Stimulated activated CD4-positive, alpha-beta T cell treated with anti-CD3 and anti-CD28 coated beads, Interleukin-15, amount 100 ng/mL, for 24 hours (primary cell): ENCODE measurements at regions not wholly inside any gene's neighbourhood (a gene's known extent, or its start where the extent isn't known, plus 50 kb on each side); places are given as distances from the start of the nearest gene placed in this dataset.
"Not testable (repeated sequence)": the region's sequence is repeated elsewhere in the genome, so short reads cannot be mapped to it uniquely, and the experiment has no call there.

ENCODE experiments used
- DNase-seq: peaks from one replicate; pipeline ENCODE4 v3.0.0-alpha.2; 2020

- DNase-seq: no peak
Observed at GRCh38 chr7:153090209-153090608, 330.7 kb downstream of the ACTR3B start.

DNA sequence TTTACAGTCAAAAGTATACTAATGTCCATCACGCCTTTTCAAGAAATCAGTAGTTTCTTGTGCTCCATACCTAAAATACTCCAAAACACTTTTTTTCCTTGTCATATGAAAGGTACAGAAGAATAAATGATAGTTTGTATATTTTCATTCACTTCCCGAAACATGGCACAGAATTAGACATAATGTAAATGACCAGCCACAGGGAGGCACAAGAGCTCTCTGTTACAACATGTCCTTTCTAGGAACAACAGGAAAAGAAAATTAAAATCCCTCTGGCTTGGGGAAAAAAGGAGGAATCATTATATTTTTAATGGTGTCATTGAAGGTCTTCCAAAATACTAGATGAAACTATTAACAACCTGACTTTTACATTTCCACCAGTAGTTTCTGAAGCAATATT is 331.2 kb downstream of the ACTR3B start:
- no peak for DNase-seq

DNA sequence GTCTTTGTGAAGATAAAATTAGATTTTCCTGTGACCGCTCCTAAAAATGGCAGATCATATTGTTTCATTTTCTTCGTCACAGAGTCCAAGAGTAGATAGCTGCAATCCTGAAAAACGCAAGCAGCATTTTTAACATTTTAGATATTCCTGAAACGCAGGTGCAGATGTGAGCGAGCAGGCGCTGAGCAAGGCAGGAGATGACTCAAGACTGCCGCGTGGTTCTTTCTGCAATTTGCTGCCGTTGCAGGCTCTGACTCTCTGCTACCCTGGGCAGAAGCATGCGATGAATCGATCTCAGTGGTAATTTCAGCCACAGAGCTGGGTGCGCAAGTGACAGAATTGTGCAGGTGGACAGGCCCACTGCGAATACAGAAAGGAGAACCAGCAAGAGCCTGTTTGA is 331.9 kb downstream of the ACTR3B start:
- DNase-seq: no peak

- DNase-seq: no peak
Observed at GRCh38 chr7:153097511-153098201, 338.1 kb downstream of the ACTR3B start.

DNA sequence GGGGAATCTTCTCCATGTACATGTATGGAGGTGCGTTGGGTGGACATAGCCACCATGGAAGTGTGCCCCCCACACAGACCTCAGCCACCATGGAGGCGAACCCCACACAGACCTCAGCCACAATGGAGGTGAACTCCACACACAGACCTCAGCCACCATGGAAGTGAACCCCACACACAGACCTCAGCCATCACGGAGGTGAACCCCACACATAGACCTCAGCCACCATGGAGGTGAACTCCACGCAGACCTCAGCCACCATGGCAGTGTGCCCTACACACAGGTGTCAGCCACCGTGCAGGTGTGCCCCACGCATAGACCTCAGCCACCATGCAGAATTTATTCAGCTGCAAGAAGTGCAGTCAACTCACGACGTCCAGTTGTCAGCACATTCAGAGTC is 339.7 kb downstream of the ACTR3B start:
- DNase-seq: no peak

- DNase-seq: no peak
Observed at GRCh38 chr7:153100691-153101237, 341.2 kb downstream of the ACTR3B start.

GRCh38 chr7:153103202-153103601 is 343.6 kb downstream of the ACTR3B start:
- no peak for DNase-seq

GRCh38 chr7:153107826-153108225 is 348.3 kb downstream of the ACTR3B start:
- DNase-seq: no peak

- DNase-seq: no peak
Observed at GRCh38 chr7:153109566-153109965, 350.0 kb downstream of the ACTR3B start.

DNA sequence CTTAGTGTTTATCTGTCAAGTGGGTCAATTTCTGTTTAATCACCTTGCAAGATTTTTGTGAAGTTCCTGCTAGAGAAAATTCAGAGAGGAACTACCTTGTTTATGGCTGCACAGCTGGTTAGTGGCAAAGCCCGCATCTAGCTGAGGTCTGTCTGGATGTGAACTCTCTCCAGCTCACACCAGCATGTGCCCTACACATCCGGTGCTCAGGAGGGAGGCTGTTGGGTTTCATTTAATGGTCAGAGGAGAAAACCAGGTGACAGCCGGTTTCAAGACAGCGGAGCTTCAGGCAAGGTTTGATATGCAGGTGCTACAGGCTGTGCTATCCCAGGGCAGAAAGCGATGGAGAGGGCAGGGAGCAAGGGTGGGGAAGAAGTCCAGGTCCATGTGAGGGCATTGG is 351.1 kb downstream of the ACTR3B start:
- DNase-seq: no peak

- DNase-seq: not testable (repeated sequence)
Observed at GRCh38 chr7:153122255-153122654, 362.7 kb downstream of the ACTR3B start.

GRCh38 chr7:153130052-153130451 is 370.5 kb downstream of the ACTR3B start:
- DNase-seq: no peak

GRCh38 chr7:153151766-153152165 is 392.2 kb downstream of the ACTR3B start:
- no peak for DNase-seq

- DNase-seq: no peak
Observed at GRCh38 chr7:153152801-153153422, 393.4 kb downstream of the ACTR3B start.

DNA sequence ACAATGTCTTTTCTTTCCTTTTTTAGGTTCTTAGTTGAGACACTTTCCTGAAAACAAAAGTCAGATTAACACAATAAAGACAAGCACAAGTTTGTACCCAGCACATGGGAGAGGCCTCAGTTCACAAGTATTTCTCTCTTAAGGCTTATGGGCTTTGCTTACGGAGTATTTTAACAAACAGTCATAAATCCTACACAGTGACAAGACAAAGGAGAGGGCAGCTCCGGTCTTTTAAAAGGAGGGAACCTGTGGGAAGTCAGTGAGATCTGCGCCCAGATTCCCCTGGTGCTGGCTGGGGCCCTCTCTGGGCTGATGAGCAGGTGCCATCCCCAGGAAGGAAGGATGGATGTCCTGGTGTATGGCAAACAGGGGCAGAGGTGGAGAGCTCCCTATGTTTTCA is 398.6 kb downstream of the ACTR3B start:
- no peak for DNase-seq

- no peak for DNase-seq
Observed at GRCh38 chr7:153170287-153170686, 410.7 kb downstream of the ACTR3B start.

DNA sequence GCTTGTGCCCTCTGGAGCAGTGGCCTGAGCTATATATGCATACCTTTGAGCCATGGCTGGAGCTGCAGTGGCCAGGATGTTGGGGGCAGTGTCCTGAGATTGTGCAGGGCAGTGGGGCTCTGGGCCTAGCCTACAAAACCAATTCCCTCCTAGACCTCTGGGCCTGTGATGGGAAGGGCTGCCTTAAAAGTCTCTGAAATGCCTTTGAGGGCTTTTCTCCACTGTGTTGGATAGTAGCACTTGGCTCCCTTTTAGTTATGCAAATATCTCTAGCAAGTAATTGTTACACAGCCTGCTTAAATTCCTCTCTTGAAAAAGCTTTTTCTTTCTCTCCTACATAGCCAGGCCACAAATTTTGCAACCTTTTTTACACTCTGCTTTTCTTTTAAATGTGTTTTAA is 426.4 kb downstream of the ACTR3B start:
- DNase-seq: no peak

- DNase-seq: no peak
Observed at GRCh38 chr7:153188161-153188560, 428.6 kb downstream of the ACTR3B start.

GRCh38 chr7:153188630-153189029 is 429.1 kb downstream of the ACTR3B start:
- DNase-seq: no peak

DNA sequence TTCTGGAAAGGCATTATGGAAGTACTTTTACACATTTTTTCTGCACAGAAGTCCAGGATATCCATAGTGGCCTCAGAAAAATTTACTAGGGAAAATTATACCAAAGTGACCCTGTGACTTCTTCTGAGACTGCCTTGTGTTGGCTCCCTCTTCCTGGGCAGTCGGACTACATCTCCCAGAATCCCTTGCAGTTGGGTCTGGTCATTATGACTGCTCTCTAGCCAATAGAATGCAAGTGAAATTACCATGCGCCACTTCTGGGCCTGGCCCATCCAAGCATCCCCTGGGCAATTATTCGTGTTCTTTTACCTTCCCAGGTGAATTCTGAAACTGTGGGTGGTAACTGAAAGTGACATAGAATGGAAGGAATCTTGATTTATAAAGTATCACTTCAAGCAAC is 430.9 kb downstream of the ACTR3B start:
- peak; percentile 9 for DNase-seq

DNA sequence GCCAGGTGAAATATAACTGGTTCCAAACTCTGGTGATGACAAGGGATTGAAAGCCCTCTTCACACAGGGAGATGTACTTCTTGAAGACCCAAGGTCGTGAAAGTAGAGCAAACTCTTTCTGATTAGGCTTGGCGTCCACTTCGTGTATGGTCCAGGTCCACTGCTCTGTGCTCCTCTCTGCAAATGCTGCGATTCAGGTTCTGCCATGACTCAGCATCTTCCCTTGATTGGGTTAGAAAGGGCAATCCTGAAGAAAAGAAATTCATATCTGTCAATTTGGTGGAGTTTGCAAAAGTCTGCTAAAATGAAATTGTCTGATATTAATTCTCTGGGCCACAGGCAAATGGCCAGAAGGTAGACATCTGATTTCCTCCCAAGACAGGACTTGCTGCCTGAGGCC is 431.4 kb downstream of the ACTR3B start:
- DNase-seq: no peak

DNA sequence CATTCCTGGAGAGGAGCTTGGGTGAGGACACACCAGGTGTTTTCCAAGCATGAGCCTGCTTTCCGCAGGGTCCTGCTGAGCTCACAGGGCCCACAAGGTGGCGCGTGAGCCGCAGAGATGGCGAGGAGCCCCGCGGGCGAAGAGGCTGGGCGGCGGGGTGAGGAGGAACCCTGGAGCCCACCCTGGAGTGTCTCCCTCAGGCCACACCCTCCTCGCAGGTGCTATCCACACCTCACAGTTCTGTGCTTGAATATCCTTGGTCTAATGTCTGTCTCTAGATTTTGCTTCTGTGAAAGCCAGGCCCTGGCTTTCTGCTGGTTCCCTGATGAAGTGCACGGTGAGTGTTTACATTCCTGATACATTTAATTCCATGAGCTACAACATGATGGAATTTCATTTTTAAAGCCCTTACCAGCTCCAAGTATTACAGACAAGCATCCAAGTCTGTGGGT is 433.6 kb downstream of the ACTR3B start:
- peak; percentile 29 for DNase-seq

GRCh38 chr7:153217032-153217431 is 457.5 kb downstream of the ACTR3B start:
- DNase-seq: no peak

DNA sequence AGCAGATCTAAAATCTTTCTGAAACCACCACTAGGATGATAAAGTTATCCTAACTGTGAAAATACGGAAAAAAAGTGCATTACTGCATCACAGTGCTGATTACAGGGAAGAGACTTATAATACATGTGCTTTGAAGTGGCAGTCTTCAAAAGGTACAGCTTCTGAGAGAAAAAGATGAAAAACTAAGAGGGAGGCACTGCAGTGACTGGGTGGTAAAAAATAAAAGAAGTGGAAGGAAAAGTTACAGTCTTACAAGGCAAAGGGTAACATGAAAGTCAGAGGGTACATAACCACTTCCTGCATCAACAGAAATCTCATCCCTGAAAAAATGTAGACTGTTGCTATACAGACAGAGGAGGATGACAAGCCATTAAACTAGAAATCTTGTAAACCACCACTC is 465.3 kb downstream of the ACTR3B start:
- no peak for DNase-seq

DNA sequence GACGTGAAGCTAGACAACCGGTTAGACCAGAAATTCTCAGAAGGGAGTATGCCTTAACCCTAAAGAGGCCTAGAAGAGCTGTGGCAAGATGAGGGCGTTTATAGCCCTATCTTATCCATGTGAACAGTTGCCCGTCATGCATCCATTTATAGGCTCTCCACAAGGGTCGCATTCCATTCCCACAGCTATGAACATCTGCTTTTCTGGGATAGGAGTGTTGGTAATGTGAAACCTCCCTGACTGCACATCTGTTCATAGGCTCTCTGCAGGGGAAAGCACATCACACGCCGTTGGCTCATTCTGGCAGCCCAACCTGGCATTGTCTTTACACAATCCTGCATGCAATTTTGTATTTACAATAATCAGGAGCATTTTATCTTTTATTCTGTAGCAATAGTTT is 485.6 kb downstream of the ACTR3B start:
- DNase-seq: not testable (repeated sequence)
